OCI-LY3 (cell line): ENCODE measurements at regions not wholly inside any gene's neighbourhood (a gene's known extent, or its start where the extent isn't known, plus 50 kb on each side); places are given as distances from the start of the nearest gene placed in this dataset.

ENCODE experiments used
- CTCF ChIP-seq: fragments of 200-600, 300-600 bp; sonication (generic); IDR thresholded peaks from 2 replicates; pipeline ENCODE4 v1.5.1; 2014; ENCODE audit warnings: antibody characterized with exemption, low read length, low read depth
- EZH2phosphoT487 ChIP-seq: fragments of 200-600 bp; shearing (Covaris generic); IDR thresholded peaks from 2 replicates; pipeline ENCODE4 v1.6.1; 2018; ENCODE audit warnings: antibody characterized with exemption, mixed run types, low read depth

DNA sequence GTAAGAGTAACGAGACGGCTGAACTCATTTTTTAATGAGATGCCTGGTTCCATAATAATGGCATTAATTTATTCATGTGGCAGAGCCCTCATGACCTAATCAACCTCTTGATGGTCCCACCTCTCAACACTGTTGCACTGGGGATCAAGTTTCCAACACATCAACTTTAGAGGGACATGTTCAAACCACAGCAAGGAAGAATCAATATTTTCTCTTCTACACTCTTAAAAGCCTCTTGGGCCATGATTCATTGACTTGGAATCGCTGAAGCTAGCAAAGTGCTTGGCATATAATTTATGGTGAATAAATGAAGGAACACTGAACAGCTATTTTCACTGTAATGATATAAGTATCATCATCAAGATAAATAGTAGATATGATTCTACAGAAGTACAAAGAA is 333.0 kb downstream of the TNS1 start:
- no peak for TF ChIP-seq EZH2phosphoT487
- TF ChIP-seq CTCF: no peak
